Right cardiac atrium (tissue), 5 donors: ENCODE measurements at regions not wholly inside any gene's neighbourhood (a gene's known extent, or its start where the extent isn't known, plus 50 kb on each side); places are given as distances from the start of the nearest gene placed in this dataset.

Experiments
- ATAC-seq, 2 donors: fragments of 200-7000 bp; cut with Tn5 transposase; one replicate each; pipeline versions ENCODE4 v1.8.0 to v1.9.1; 2020; ENCODE audit warnings: moderate library complexity in 2 of 2, mild to moderate bottlenecking in 1 of 2
- DNase-seq, 3 donors: peaks; one replicate each; pipeline ENCODE4 v3.0.0-alpha.2; 2020
- H3K27ac ChIP-seq: one replicate; pipeline ENCODE4 v1.5.1; 2013; ENCODE audit warnings: mild to moderate bottlenecking, low read length, control low read depth, moderate library complexity
- H3K27me3 ChIP-seq: one replicate; pipeline ENCODE4 v1.6.1; 2013; ENCODE audit not compliant: control insufficient read depth, insufficient read depth
- H3K4me1 ChIP-seq: one replicate; pipeline ENCODE4 v1.6.1; 2013; ENCODE audit warnings: low read length; ENCODE audit not compliant: control insufficient read depth, insufficient read depth
- H3K4me3 ChIP-seq: one replicate; pipeline ENCODE4 v1.5.1; 2013; ENCODE audit warnings: low read length, control low read depth
- H3K9me3 ChIP-seq: one replicate; pipeline ENCODE4 v1.6.1; 2013; ENCODE audit warnings: low read length; ENCODE audit not compliant: control insufficient read depth
- WGBS: extraction: QIAGEN DNeasy Blood & Tissue Kit; methylation state at CpG from one replicate; pipeline ENCODE4 v1.1.7; 2013; 5-methylcytosine and 5-hydroxymethylcytosine counted together
- intact Hi-C, 4 donors: fragments of 100-400 bp; cut with DNase I; formaldehyde crosslinking; loops; one replicate each; pipeline versions ENCODE4 v1.11.0 to v1.14.0; 2022 to 2023
- donor health status: healthy with polysubstance abuse.
- donor health status: DM: no; HTN: yes; CAD: no.
- donor health status: DM: no; HTN: no; CAD: no.
- donor health status: DM: no; HTN: yes; CAD: no; lungs with severe emphysema.
- donor health status: DM: yes; HTN: yes; CAD: no.

- Histone ChIP-seq H3K27ac (no peak overlapping the region), H3K4me1 (peaks cover 1% of the 10 kb centered on the region), H3K27me3 (no peaks in the 10 kb centered on the region), H3K9me3 (no peaks in the 10 kb centered on the region), H3K4me3 (no peak overlapping the region)
- WGBS = 86% methylated on average over 3 of the region's 3 CpGs
- ATAC-seq = no peak
- no peak for DNase-seq
- intact Hi-C loops = no loop called here
These were observed 720.2 kb downstream of the LTN1 start for GRCh38 chr21:28272272-28272992.

GRCh38 chr21:28269173-28269572 lies 723.5 kb downstream of the LTN1 start:
- no peak for ATAC-seq
- DNase-seq = no peak
- intact Hi-C loops = no loop called here

GRCh38 chr21:28268685-28269084 lies 724.0 kb downstream of the LTN1 start:
- Histone ChIP-seq H3K27ac (no peak overlapping the region), H3K4me1 (peaks cover 1% of the 10 kb centered on the region), H3K27me3 (no peaks in the 10 kb centered on the region), H3K4me3 (no peak overlapping the region), H3K9me3 (no peaks in the 10 kb centered on the region)
- DNase-seq = no peak
- 61% methylated on average over 4 of the region's 4 CpGs for WGBS
- intact Hi-C loops = no loop called here
- ATAC-seq = no peak

More at GRCh38 chr21:28269173-28269572, 723.5 kb downstream of the LTN1 start:
- Histone ChIP-seq H3K4me1 (peaks cover 1% of the 10 kb centered on the region), H3K27ac (no peak overlapping the region), H3K9me3 (no peaks in the 10 kb centered on the region), H3K4me3 (no peak overlapping the region), H3K27me3 (no peaks in the 10 kb centered on the region)

GRCh38 chr21:28267449-28267848 lies 725.2 kb downstream of the LTN1 start:
- Histone ChIP-seq H3K27me3 (no peaks in the 10 kb centered on the region), H3K4me1 (peaks cover 1% of the 10 kb centered on the region), H3K27ac (no peak overlapping the region), H3K4me3 (no peak overlapping the region), H3K9me3 (no peaks in the 10 kb centered on the region)
- ATAC-seq (no peak), DNase-seq (no peak)
- WGBS = 95% methylated on average over 6 of the region's 6 CpGs
- intact Hi-C loops = no loop called here

- 94% methylated on average over 1 of the region's 1 CpG for WGBS
- intact Hi-C loops = no loop called here
- no peaks in the 10 kb centered on the region for H3K9me3 ChIP-seq
- ATAC-seq (no peak), DNase-seq (no peak)
- H3K27ac ChIP-seq = no peak overlapping the region
- no peaks in the 10 kb centered on the region for H3K4me1 ChIP-seq
- H3K4me3 ChIP-seq = no peak overlapping the region
- H3K27me3 ChIP-seq = no peaks in the 10 kb centered on the region
These were observed 726.6 kb downstream of the LTN1 start for GRCh38 chr21:28266061-28266460.

GRCh38 chr21:28263974-28264373 lies 728.7 kb downstream of the LTN1 start:
- no peak for DNase-seq
- no peak for ATAC-seq
- no peak overlapping the region for H3K27ac ChIP-seq
- intact Hi-C loops = no loop called here
- H3K4me3 ChIP-seq = no peak overlapping the region
- no peaks in the 10 kb centered on the region for H3K9me3 ChIP-seq
- 89% methylated on average over 4 of the region's 4 CpGs for WGBS
- H3K27me3 ChIP-seq = no peaks in the 10 kb centered on the region
- no peaks in the 10 kb centered on the region for H3K4me1 ChIP-seq

- WGBS = 41% methylated on average over 1 of the region's 1 CpG
- Histone ChIP-seq H3K27ac (no peak overlapping the region), H3K4me1 (no peaks in the 10 kb centered on the region), H3K9me3 (no peaks in the 10 kb centered on the region), H3K27me3 (no peaks in the 10 kb centered on the region), H3K4me3 (no peak overlapping the region)
- ATAC-seq (no peak), DNase-seq (no peak)
- intact Hi-C loops = no loop called here
These were observed 731.4 kb downstream of the LTN1 start for GRCh38 chr21:28261298-28261697.

GRCh38 chr21:28257276-28257675 lies 735.4 kb downstream of the LTN1 start:
- H3K27me3 ChIP-seq = no peaks in the 10 kb centered on the region
- H3K9me3 ChIP-seq = no peaks in the 10 kb centered on the region
- no peak overlapping the region for H3K4me3 ChIP-seq
- WGBS = 38% methylated on average over 3 of the region's 3 CpGs
- no peak for ATAC-seq
- intact Hi-C loops = no loop called here
- no peaks in the 10 kb centered on the region for H3K4me1 ChIP-seq
- DNase-seq = no peak
- H3K27ac ChIP-seq = no peak overlapping the region

- ATAC-seq (no peak), DNase-seq (no peak)
- WGBS = 81% methylated on average over 6 of the region's 6 CpGs
- Histone ChIP-seq H3K27ac (no peak overlapping the region), H3K4me3 (no peak overlapping the region), H3K4me1 (no peaks in the 10 kb centered on the region), H3K27me3 (no peaks in the 10 kb centered on the region), H3K9me3 (no peaks in the 10 kb centered on the region)
- intact Hi-C loops = no loop called here
These were observed 735.8 kb downstream of the LTN1 start for GRCh38 chr21:28256837-28257236.

- no peak overlapping the region for H3K4me3 ChIP-seq
- ATAC-seq = no peak
- intact Hi-C loops = no loop called here
- no peak for DNase-seq
- no peaks in the 10 kb centered on the region for H3K4me1 ChIP-seq
- H3K27me3 ChIP-seq = no peaks in the 10 kb centered on the region
- H3K27ac ChIP-seq = no peak overlapping the region
- WGBS = 47% methylated on average over 1 of the region's 1 CpG
- H3K9me3 ChIP-seq = no peaks in the 10 kb centered on the region
These were observed 736.3 kb downstream of the LTN1 start for GRCh38 chr21:28256420-28256831.

- Histone ChIP-seq H3K4me3 (no peak overlapping the region), H3K27me3 (no peaks in the 10 kb centered on the region), H3K9me3 (no peaks in the 10 kb centered on the region), H3K27ac (no peak overlapping the region), H3K4me1 (no peaks in the 10 kb centered on the region)
- no peak for DNase-seq
- intact Hi-C loops = no loop called here
- WGBS = 92% methylated on average over 5 of the region's 5 CpGs
- no peak for ATAC-seq
These were observed 738.7 kb downstream of the LTN1 start for GRCh38 chr21:28253961-28254360.

GRCh38 chr21:28253338-28253737 lies 739.3 kb downstream of the LTN1 start:
- Histone ChIP-seq H3K27me3 (no peaks in the 10 kb centered on the region), H3K4me3 (no peak overlapping the region), H3K4me1 (no peaks in the 10 kb centered on the region), H3K27ac (no peak overlapping the region), H3K9me3 (no peaks in the 10 kb centered on the region)
- intact Hi-C loops = no loop called here
- ATAC-seq (no peak), DNase-seq (no peak)
- 80% methylated on average over 3 of the region's 3 CpGs for WGBS
